ENCODE measurements at regions not wholly inside any gene's neighbourhood (a gene's known extent, or its start where the extent isn't known, plus 50 kb on each side); places are given as distances from the start of the nearest gene placed in this dataset.

DNA sequence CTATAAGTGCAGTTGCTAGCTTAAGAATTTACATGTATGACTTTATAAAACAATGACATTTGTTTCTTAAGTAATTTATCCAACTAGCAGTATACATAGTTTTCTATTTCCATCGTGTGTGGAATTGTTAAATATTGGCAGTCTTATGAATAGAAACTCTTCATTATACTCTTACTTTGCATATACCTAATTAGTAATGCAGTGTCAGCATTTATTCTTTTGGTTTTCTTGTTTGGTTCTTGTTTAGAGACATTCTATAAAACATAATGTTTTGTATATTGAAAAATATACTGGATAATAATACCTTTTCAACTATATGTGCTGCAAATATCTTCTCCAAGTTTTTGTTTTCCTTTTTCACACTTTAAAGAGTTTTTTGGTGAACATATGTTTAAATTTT lies 760.2 kb downstream of the VGLL3 start:
- TF ChIP-seq, protein P1, sequence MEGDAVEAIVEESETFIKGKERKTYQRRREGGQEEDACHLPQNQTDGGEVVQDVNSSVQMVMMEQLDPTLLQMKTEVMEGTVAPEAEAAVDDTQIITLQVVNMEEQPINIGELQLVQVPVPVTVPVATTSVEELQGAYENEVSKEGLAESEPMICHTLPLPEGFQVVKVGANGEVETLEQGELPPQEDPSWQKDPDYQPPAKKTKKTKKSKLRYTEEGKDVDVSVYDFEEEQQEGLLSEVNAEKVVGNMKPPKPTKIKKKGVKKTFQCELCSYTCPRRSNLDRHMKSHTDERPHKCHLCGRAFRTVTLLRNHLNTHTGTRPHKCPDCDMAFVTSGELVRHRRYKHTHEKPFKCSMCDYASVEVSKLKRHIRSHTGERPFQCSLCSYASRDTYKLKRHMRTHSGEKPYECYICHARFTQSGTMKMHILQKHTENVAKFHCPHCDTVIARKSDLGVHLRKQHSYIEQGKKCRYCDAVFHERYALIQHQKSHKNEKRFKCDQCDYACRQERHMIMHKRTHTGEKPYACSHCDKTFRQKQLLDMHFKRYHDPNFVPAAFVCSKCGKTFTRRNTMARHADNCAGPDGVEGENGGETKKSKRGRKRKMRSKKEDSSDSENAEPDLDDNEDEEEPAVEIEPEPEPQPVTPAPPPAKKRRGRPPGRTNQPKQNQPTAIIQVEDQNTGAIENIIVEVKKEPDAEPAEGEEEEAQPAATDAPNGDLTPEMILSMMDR (conservative IDR thresholded peaks at IDR 0.05) = no peak
- no peak for TF ChIP-seq ZFX (IDR thresholded peaks at IDR 0.05)
